Fibroblast of peridontal ligament (primary cell): ENCODE measurements at regions not wholly inside any gene's neighbourhood (a gene's known extent, or its start where the extent isn't known, plus 50 kb on each side); places are given as distances from the start of the nearest gene placed in this dataset.
A peak's percentile ranks its signal among the peaks of the same experiment; 100 is the strongest.

ENCODE experiments used
- DNase-seq: peaks from one replicate; pipeline ENCODE4 v3.0.0-alpha.2; 2010; ENCODE audit errors: extremely low read depth

DNA sequence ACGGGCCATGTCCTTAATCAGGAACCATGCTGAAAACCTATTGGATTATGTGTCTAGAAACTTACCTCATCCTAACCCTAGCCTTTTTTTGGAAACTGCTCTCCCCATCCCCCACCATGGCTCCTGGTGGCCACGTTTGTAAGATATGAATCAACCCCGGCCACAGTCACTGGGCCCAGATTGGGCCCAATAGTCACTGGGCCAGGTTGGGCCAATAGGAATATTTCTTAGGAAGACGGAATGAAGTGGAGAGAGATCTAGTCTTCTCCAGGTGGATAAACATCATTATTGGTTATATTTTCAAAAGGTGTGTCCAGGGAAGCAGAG is 468.7 kb downstream of the ARHGEF28 start:
- no peak for DNase-seq

GRCh38 chr5:74094096-74094781 is 468.2 kb downstream of the ARHGEF28 start:
- no peak for DNase-seq

GRCh38 chr5:74093561-74093960 is 467.6 kb downstream of the ARHGEF28 start:
- no peak for DNase-seq

- no peak for DNase-seq
Measured at GRCh38 chr5:74092766-74093165, 466.8 kb downstream of the ARHGEF28 start.

GRCh38 chr5:74085782-74086181 is 459.8 kb downstream of the ARHGEF28 start:
- DNase-seq = no peak

GRCh38 chr5:74085186-74085585 is 459.2 kb downstream of the ARHGEF28 start:
- no peak for DNase-seq

- DNase-seq = no peak
Measured at GRCh38 chr5:74083096-74083791, 457.2 kb downstream of the ARHGEF28 start.

GRCh38 chr5:74082512-74083055 is 456.6 kb downstream of the ARHGEF28 start:
- DNase-seq = no peak

DNA sequence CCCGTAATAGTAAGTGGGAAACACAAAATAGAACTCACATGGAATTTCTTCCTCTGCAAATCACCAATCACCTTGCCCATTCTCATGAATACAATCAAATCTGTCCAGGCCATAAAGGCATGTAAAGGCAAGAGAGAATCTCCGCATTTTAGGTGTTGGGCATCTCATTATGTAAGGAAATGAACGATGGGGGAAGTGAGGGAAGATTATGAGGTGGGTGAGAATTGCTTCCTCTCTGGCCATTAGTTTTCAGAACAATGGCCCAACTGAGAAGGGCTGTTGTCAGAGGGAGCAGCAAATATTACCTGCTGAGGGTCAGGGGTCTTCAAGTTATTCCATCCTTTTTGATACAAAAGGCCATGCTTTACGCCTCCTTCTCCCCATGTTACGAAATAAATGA is 455.1 kb downstream of the ARHGEF28 start:
- DNase-seq = no peak

DNA sequence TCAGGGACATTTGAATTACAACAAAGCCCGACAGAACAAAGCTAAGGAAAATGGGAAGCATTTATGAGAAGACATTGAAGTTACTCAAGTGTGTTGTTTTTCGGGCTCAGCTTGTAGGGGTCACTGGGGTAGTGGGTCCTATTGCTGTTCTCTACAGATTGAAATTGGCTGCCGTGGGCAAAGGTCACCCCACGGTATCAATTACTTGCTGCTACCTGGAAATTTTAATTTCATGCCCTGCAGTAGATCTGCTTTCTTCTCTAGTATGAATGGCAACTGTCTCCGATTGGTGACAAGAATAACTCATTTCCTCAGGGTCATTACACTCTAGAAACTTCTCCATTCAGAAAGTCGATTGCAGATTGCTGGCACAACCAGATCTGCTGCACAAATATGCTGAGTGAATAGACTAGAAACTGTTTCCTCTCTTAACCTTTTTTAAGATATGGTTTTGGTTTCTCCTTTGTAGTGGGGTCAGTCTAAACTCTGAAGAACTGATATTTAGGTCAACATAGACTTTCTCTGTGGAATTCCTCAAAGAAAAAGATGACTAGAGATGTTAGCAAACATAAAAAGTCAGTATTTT is 454.1 kb downstream of the ARHGEF28 start:
- DNase-seq = no peak

DNA sequence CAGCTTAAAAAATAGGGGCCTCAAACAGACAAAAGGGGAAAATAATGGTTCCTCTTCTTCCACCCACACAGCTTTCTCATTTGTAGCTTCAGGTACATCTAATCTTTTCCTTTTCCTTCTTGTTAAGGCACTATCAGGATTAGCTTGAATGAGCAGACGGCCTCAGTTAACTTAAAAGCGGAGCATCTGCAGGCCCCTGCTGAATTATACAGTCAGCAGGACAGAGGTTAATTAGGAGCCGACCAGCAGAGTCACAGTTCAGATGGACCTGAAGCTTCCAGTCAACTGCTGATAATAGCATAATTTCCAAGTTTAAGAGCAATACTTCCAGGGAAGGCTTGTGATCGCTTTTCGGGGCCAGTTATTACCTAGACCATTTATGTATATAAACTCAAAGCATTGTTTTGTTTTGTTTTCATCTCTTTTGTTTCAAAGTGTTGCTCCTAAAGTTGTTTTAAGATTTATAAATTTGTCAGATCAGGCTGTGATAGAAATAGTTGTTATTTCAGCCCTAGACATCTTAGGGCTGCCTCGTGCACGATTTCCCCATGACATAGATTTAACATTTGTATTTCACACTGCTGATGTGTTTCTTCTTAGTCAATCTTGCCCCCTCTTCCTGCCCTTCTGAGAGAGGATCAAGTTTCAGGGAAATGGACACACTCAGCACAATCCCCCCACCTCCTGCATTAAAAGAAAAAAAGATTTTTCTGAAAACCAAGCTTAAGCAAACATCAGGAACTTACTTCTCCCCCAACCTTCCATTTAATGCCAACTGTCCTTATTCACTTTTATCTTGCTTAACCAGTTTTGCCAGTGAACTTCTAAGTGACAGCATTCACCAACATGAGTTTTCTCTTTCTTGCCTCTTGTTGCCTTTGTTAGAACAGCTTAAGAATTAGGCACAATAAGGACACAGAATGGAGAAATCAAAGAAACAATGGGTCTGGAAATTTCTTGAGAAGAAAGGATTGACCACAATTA is 449.8 kb downstream of the ARHGEF28 start:
- no peak for DNase-seq

GRCh38 chr5:74074111-74074510 is 448.1 kb downstream of the ARHGEF28 start:
- no peak for DNase-seq

DNA sequence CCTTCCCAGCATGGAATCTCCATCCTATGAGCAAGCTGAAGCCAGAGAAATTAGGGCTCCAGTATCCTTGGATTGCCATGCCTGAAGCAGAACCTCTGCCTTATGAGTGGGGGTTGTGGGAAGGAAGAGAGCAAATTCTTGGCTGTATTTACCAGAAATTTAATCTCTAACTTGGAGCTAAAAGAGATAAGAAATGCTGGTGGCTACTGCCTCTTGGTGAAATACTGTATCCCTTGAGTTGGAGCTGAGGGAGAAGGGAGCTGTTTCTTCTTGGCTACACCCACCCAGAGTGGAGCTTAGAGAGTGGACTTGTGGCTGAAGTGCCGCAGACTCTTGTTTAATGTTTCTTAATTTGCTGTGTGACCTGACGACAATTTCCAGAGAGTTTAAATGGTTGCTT is 447.3 kb downstream of the ARHGEF28 start:
- DNase-seq = no peak

GRCh38 chr5:74072646-74073045 is 446.6 kb downstream of the ARHGEF28 start:
- DNase-seq = no peak

- no peak for DNase-seq
Measured at GRCh38 chr5:74070766-74071165, 444.8 kb downstream of the ARHGEF28 start.

- no peak for DNase-seq
Measured at GRCh38 chr5:74069741-74070140, 443.7 kb downstream of the ARHGEF28 start.

- no peak for DNase-seq
Measured at GRCh38 chr5:74067748-74068541, 441.9 kb downstream of the ARHGEF28 start.

DNA sequence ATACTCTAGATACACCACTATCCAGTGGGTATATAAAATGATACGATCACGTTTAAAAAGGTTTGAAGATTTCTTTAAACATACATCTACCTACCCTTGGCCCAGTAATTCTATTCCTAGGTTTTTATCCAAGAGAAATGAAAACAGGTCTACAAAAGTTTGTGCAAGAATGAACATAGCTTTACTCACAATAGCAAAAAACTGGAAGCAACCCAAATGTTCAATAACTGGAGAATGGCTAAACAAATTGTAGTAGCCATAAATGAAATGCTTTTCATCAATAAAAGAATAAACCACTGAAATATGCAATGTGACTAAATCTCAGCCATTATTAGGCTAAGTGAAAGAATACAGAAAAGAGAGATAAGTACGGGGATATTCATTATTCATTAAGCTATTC is 438.9 kb downstream of the ARHGEF28 start:
- DNase-seq = peak; percentile 31

DNA sequence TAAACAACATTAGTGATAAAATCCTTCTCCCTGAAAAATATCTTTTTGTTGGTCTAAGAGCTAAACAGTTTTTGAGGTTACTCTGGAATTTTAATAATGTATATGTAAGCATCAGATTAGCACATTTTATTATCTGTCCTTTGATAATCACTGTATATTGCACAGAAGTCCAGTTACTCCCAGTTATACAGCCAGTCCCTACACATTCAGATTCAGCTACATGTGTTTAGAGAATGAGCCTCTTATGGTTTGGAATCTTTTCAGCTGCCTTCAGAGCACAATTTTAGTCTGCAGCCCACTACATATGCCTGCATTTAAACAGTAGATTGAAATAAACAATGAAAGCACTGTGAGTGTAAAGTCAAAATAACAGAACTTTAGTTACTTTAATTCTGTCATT is 438.2 kb downstream of the ARHGEF28 start:
- DNase-seq = peak; percentile 47

DNA sequence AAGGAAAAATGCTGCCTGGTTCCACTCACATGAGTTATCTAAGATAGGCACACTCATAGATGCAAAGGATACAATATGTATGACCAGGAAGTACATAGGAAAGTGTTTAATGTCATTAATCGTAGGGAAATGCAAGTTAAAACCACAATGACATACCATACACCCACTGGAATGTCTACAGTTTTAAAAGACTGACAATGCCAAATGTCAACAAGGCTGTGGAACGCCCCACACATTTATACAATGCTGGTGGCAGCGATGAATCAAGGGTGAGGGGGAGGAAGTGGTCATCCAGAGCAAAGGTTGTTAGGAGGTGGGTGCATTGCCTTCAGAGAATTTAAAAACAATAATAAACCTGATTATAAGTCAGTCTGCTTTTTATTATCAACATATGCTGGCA is 437.8 kb downstream of the ARHGEF28 start:
- DNase-seq = peak; percentile 23

DNA sequence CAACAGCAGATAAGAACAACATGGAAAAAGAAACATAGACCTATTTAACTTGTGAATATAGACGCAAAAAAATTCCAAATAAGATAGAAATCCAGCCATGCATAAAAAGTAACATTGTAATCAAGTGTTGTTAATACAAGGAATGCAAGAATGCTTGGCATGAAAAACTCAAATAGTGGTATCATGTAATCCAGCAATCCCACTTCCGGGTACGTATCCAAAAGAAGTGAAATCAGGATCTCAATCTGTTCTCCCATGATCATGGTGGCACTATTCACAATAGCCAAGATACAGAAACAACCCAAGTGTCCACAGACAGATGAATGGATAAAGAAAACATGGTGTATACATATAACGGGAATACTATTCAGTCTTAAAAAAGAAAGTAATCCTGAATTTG is 437.4 kb downstream of the ARHGEF28 start:
- DNase-seq = no peak
